HG03039 (cell line): ENCODE measurements at regions not wholly inside any gene's neighbourhood (a gene's known extent, or its start where the extent isn't known, plus 50 kb on each side); places are given as distances from the start of the nearest gene placed in this dataset.

Experiments
- ATAC-seq: cut with Tn5 transposase; IDR thresholded peaks from one replicate; pipeline ENCODE4 v1.9.1; 2021; ENCODE audit warnings: mild to moderate bottlenecking, moderate library complexity; ENCODE audit not compliant: unreplicated experiment

DNA sequence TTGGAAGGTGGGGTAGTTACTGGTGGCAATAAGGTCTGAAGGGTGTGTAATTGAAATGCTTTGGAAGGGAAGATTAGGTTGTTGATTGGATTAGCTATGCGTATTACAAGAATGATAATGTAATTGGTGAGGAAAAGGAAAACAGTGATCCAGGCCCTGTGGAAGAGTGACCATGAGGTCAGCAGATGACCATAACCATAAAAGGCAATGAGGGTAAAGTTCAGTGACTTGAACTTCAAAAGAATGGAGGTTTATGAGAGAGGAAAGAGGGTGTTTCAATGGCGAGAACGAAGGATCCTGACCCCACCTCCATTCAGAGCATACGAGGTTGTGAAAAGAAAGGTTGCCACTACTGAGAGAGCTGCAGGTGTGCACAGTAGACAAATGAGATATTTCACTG is 439.7 kb downstream of the CCSER2 start:
- ATAC-seq, result no peak

DNA sequence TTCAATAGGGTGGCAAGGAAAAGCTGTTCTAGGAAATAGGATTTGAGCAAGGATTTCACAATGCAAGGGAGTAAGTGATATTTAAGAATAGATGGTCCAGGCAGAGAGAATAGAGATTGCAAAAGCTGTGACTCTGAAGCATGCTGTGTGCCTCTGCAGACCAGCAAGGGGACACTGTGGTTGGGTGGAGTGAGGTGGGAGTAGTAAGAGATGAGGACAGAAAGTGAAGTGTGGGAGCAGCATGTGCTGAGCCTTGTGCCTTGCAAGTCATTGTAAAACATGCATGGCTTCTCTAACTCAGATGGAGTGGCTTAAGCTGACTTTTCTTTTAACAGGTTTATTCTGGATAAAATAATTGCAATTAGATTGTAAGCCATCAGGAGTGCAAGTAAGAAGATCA is 442.4 kb downstream of the CCSER2 start:
- ATAC-seq, result no peak

DNA sequence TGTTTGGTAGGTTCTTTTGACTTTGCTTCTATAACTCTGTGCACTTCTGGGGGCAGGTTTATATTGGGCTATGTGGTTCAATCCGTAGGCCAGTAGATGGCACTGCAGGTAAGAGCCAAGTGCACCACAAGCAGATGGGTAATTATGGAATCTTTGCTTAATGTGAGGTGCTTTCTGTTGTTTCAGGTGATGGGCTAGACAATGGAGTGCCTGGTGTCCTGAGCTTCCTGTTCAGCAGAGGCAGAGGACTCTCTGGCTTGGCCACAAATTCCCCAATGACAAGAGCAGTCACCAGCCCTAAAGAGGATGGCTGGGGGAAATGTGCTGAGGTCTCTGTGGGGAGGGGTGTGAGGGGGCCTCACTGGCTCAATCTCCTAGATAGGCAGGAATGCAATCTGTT is 455.0 kb downstream of the CCSER2 start:
- peak; percentile 68 for ATAC-seq

DNA sequence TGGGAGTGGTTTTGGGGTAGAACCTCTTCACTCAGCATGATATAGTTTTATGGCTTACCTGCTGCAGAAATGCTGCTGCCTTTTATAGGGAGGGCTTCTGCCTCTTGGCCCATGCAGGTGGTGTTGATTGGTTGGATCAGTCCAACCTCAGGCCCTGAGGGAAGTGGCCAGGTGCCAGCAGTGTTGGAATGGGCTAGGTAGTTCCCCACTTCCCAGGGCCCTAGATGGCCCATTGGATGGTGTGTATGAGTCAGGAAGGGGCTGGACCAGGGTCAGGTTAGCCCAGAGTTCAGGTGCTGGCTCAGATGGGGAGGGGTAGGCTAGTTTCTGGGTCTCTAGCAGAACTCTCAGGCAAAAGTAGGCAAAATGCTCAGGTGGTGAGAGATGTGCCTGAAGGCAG is 455.5 kb downstream of the CCSER2 start:
- no peak for ATAC-seq

DNA sequence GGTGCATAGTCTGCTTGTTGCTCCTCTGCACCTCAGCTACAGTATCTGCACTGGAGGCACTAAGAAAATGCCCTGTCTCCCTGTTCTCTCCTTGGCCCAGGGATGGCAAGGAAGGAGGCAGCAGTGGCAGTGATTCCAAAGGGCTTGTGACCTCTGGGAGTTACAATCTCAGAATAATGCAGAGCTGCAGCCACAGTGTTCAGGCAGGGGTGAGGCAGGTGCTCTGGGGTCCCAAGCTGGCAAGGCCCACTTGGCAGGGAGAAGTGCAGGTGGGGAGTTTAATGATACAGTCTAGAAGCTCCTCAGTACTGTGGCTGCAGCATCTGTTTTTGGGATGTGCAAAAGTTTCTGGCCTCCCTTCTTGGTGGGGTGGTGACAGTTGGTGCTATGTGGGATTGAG is 456.4 kb downstream of the CCSER2 start:
- ATAC-seq, result no peak

DNA sequence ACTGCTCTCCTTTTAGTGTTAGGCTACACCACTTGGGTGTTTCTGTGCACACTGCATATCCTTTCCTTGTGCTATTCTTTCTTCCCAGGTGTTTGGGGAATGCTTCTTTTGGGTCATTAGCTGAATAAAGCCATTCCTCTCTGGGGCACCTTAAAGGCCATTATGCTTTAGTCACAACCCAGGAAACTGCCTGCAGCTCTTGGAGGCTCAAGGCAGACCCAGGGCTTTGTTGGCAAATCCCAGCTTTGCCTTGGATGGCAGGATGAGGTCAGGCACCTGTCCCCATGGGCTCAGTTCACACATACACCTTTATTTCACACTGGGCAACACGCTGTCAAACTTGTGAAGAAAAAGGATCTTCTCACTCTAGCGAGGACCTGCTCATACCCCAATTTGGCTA is 460.6 kb downstream of the CCSER2 start:
- no peak for ATAC-seq

DNA sequence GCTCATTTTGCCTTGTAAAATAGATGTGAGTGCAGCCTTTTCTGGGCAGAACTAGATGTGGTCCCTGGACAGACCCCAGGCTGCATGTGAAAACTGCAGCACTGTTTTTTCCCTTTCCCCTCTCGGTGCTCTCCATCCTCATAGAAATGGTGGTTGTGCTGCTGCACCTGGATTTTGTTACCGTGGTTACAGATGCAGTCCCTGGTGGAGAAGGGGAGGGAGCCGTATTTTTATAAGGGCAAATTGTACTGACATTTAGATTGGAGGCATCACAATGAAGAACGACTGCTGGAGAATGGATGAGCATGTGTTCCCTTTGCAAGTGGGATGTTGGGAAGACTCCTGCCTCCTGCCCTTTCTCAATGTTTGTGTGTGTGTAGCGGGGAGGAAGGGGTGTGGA is 469.9 kb downstream of the CCSER2 start:
- ATAC-seq, result no peak

DNA sequence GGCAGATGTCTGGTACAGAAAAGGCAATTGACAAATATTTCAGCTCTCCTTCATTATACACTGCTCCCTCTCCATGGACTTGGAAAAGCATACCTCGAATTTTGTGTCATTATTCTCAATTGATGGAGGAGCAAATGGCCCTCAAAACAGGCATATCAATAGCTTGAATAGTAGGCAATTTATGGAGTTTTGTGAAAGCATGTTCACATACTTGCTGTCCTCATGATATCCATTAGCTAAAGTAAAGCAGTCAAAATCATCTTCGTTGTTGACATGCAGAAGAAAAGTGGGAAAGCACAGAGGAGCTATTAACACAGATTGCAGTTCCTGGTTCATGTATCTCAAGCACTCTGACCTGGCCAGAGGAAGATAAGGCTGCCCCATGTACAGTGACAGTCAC is 472.8 kb downstream of the CCSER2 start:
- ATAC-seq, result no peak

DNA sequence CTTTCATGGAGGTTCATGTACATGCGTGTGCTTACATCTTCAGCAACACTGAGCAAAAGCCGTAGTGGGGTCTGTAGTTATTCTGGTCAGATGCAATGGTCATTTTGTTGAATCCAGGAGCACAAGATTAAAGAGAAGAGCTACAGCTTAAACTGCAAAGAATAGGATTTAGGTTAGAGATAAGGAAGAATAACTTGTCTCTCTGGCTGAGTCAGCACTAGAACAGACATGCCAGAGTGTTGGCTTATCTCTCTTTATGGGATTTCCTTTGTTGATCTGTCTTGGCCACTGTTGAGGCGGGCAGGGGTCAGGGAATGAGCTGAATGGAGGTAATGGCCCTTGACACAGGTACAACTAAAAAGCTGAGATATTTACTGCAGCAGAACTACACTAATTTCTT is 473.5 kb downstream of the CCSER2 start:
- ATAC-seq, result no peak

DNA sequence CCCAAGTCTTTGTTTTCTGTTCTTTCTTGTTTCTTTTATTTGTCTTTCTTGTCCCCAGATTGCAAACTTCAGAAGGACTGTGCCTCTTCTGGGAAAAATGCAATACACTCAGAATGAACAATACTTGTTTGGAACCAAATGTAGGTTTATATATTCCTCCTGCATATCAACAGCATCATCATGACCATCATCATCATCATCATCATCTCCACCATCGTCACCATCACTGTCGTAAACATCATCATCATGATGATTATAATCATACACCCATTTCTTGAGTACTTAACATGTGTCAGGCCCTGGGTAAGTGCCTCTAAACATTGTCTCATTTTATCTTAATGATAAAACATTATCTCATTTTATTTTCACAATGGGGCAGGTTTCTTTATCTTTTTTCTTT is 476.8 kb downstream of the CCSER2 start:
- ATAC-seq, result no peak

DNA sequence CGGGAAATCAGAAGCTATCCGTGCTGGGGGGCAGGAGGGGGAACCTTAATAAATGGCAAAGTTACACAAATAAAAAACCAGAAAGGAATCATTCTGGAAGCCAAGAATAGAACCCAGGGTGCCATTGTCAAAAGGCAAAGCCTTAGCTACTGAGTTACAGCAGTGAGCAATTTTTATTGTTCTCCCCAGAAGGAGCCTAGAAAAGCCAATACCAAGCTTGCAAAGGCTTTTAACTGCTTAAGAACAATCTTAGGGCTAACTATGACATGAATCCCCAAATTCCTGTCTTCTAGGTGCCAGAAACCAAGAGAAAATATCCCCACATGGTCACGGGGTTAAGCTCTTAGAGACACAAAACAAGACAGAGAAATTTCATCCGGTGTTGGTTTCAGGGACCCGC is 482.7 kb downstream of the CCSER2 start:
- ATAC-seq, result no peak

DNA sequence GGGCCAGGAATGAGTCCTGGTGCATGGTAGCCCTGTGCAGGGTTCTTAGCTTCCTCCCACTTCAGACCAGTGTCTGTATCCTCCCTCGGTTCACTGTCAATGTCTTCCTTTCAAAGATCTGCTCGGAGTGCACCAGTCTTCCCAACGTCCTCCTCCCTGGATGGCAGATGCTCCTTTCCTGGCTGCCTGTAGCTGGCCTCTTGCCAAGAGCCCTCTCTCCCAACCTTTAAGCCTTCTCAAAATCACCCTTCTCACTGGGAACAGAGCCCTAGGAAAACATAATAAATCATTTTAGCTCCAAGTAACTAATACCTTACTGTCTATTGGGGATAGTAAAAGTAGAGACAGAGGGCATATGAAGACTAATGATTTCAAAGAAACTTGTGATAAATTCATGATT is 490.6 kb downstream of the CCSER2 start:
- ATAC-seq, result no peak

DNA sequence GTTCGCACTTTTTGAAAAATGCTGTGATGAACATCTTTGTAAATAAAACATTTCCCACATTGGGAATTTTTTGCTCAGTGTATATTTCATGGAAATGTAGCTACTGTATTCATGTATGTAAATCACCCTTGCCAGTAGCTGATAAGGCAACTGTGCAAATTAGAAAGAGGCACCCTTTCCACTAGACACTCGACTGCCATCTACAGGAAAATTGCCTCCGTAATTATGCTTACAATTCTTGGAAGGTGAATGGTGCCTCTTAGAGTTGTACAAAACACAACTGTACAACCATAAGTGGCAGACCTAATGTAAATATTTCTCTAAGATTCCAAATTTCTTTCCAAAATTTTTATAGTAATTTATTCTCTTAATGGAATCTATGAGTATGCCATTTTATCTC is 491.7 kb downstream of the CCSER2 start:
- ATAC-seq, result no peak

DNA sequence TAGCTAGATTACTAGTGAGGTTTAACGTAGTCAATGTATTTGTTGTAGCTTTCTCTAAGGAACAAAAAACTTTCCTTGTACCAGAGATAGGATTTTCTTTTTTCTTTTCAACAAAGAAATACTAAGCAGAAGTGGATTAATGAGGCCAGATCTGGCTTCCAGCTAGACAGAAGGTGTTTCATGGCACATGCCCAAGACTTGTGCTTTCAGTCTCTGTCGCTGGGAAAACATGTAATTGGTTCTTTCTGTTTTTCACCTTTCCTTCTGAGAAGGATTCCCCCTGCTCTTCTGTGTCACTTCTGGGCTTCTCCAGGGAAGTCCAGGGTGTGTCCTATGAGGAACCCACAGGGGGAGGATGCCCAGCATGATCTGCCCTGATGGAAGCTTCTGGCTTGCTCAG is 492.2 kb downstream of the CCSER2 start:
- no peak for ATAC-seq

DNA sequence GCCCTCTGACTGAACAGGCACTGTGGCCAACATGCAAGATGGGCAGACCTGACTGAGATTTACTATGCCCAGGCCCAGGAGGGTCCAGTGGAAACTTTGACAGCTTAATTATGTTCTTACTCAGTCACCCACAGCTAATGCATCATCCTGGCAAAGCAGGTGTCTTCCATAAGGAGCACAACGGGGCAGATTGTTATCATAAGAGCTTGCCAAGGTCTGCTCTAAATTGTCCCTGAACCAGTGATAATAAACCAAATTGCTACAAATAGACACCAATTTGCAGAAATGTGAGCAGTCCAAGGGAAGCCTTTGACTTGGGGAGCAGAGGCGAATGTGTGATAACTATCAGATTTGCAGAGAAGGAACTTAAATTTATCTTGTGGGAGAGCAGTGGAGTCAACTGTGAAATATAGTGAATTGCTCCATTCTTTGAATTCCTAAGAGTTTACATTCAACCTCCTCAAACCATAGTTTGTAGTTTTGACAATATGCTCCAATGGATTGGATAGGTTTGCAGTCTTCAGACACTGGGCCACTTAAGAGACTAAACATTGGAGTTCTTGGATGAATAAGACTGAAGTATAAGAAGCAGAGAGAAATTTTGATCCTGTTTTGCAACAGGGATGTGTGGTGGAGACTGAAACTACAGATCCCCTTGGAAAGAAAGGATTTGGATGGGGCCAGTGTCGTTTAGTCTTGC is 494.7 kb downstream of the CCSER2 start:
- ATAC-seq, result no peak

DNA sequence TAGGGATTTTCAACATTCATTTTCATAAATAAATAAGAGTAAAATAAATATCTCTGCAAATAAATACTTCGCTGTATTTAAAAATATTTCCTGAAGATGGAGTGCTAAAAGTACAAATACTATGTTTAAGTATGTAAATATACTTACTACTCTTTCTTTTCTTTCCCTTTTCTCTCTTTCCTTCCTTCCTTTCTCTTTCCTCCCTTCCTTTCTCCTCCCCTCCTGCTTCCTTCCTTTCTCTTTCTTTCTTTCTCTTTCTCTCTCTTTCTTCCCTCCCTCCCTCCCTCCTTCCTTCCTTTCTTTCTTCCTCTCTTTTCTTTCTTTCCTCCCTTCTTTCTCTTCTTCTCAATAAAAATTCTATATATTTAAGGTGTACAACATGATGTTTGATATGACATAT is 496.1 kb downstream of the CCSER2 start:
- ATAC-seq, result no peak

DNA sequence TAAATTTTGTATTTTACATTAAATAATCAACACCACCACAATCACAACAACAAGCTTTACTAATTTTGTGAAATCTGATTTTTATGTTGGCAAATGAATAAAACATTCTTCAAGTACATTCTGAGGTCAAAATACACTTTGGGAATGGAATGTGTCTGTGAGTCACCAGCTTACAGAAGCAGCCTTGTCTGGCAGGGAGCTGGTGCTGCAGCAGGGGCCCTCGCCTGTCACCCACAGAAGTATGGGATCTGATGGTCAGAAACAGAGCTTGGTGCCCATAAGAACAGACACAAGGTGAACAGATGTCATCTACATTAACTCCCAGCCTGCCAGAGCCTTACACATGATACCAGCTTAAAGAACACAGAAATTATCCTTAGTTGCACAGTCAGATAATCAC is 496.9 kb downstream of the CCSER2 start:
- ATAC-seq, result no peak

DNA sequence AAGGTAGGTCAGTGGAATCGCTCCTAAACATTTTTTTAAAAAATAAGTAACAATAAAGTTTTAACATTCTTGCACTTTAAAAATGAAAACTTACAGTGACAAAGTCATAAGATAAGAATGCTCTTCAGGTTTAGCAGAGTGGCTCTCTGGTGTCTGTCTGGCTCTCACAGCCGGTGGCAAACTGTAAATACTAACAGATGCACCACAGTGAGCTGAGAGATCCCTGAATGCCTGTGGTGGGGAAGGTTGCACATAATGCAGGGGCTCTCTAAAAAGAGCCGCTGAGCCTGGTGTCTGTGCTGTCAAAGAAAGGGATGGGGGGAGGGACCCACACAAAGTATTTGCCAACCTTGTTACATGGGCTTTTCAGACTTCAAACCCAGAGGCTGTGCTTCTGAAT is 498.3 kb downstream of the CCSER2 start:
- no peak for ATAC-seq

DNA sequence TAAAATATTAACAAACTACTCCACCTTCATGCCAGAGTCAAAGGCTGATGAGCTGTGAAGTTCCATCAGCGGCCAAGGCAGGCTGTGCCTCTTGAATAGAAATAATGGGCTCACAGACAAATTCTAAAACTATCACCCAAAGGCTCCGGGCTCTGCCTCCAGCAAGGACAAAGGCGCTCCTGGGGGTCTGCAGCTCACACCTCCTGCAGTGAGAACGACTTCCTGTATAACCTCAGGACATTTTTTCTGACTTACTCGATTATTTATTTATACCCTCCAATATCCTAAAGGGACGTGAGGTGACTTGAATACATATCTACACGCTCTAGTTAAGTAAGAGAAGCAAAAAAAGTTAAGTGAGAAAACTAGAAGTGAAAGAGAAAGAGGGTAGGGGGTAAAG is 500.7 kb downstream of the CCSER2 start:
- no peak for ATAC-seq

DNA sequence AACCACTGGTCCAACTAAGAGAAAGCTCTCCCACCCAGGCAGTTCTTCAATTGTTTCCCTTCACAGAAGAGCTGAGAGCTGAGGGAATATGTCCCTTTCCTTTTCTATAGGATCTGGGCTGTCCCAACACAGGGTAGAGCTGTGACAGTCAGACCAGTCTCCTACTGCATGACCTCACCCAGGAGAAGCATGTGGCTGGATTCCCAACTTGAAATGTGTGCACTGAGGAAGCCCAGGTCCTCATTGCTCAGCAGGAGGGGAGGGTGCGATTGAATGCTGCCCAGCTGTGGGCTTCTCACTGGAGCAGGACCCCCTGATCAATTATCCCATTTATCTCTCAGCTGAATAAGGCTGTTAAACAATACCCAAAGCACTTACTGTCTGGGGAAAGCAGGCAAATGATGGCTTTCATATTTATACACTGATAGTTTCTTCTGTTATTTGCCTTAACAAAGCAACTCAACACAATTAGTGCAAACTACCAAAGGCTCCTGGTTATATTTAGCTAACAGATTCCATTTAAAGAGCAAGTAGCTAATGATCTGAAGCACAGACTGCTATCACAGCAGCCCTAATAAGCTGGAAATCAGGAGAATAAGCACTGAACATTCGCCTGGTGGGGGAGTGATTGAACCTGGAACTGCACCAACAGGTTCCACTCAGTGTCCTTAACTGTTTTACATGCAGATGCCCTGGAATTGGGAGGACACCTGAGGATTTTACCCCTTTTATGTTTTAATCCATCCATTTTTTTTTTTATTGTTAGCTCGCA is 508.8 kb downstream of the CCSER2 start:
- ATAC-seq, result no peak

DNA sequence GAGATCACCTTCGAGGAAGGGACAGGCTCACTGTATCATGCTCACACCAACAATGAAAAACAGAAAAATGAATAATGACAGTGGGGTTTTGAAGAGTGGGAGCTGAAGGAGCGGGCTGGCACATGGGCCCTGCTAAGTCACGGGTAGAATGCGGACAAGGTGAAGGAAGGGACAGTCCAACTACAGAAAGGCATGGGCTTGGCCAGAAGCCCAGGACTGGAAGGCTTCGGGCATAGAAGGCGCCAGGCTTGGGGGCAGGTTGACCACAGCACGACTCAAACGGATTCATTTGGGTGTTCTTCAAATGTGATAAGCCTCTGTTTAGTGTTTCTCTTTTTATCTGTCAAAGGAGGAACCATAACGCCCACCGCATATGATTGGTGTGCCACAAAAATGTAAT is 509.5 kb downstream of the CCSER2 start:
- ATAC-seq, result no peak

DNA sequence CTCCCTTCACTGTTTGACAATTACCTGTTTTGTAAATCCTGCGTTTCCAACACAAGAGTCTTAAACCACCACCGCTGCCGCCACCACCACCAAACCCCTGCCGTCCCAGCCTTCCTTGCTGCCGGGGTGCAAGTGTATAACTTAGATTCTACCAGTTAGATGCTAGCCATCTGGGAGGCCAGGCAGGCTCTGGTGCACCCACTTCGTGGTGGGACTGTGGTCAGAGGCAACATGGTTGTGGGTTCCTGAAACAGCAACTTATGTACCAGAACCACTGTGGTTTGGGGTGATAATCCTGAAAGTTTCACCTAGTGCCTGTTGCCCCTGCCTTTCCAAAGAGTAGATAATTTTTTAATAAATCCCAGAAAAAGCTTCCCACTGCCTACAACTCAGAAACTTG is 510.5 kb downstream of the CCSER2 start:
- no peak for ATAC-seq

DNA sequence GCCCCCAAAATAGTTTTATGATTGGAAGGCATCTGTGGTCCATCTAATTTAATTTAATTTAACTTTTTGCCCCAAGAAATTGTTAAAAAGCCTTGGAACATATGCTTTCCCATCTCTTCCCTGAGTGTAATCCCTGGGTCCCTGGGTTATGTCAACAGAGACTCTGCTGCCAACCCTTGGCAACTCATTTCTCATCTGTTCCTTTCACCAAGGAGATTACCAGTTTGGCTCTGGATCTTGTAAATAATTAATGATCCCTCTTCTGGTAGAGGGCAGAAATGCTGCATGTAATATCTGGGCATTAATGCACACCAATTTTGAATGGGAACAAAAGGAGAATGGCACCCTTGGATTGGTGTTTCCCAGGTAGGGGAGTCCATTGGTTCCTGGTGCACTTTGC is 514.2 kb downstream of the CCSER2 start:
- ATAC-seq, result no peak
